Aorta (tissue), 5 donors: ENCODE measurements at regions not wholly inside any gene's neighbourhood (a gene's known extent, or its start where the extent isn't known, plus 50 kb on each side); places are given as distances from the start of the nearest gene placed in this dataset.

ENCODE experiments used
- ATAC-seq: fragments of 200-7000 bp; cut with Tn5 transposase; one replicate; pipeline ENCODE4 v1.9.1; 2022; ENCODE audit warnings: moderate library complexity; ENCODE audit not compliant: low FRiP score
- DNase-seq, 2 donors: peaks; one replicate each; pipeline ENCODE4 v3.0.0-alpha.2; 2020
- H3K27ac ChIP-seq, 2 donors: one replicate each; pipeline ENCODE4 v1.5.1; 2013; ENCODE audit warnings: low read length in 2 of 2, mild to moderate bottlenecking in 2 of 2, moderate library complexity in 2 of 2, control low read depth in 1 of 2, inconsistent platforms in 1 of 2, low read depth in 1 of 2
- H3K27me3 ChIP-seq, 2 donors: one replicate each; pipeline ENCODE4 v1.6.1; 2013; ENCODE audit warnings: control low read depth in 1 of 2, low read length in 1 of 2, mild to moderate bottlenecking in 1 of 2, moderate library complexity in 1 of 2; ENCODE audit not compliant: insufficient read depth in 2 of 2, control insufficient read depth in 1 of 2
- H3K36me3 ChIP-seq, 2 donors: one replicate each; pipeline ENCODE4 v1.6.1; 2013; ENCODE audit warnings: control low read depth in 1 of 2, low read length in 1 of 2, mild to moderate bottlenecking in 1 of 2; ENCODE audit not compliant: insufficient read depth in 2 of 2, control insufficient read depth in 1 of 2
- H3K4me1 ChIP-seq, 2 donors: one replicate each; pipeline ENCODE4 v1.6.1; 2013; ENCODE audit warnings: low read length in 2 of 2, control low read depth in 1 of 2, mild to moderate bottlenecking in 1 of 2, moderate library complexity in 1 of 2; ENCODE audit not compliant: insufficient read depth in 2 of 2, control insufficient read depth in 1 of 2
- H3K4me3 ChIP-seq, 2 donors: one replicate each; pipeline ENCODE4 v1.5.1; 2013; ENCODE audit warnings: low read length in 2 of 2, control low read depth in 1 of 2, mild to moderate bottlenecking in 1 of 2
- H3K9me3 ChIP-seq: one replicate; pipeline ENCODE4 v1.6.1; 2013; ENCODE audit warnings: mild to moderate bottlenecking, low read length; ENCODE audit not compliant: control insufficient read depth
- WGBS, 2 donors: extraction: QIAGEN DNeasy Blood & Tissue Kit; methylation state at CpG; one replicate each; pipeline ENCODE4 v1.1.7; 2013; 5-methylcytosine and 5-hydroxymethylcytosine counted together
- intact Hi-C, 2 donors: fragments of 100-400 bp; cut with DNase I; formaldehyde crosslinking; loops; one replicate each; pipeline versions ENCODE4 v1.14.2 to v1.15.0; 2022
- donor health status: healthy with polysubstance abuse.
- donor health status: Bipolar disorder and iron deficiency.
- donor health status: DM: no; HTN: no; CAD: no.
- donor health status: DM: no; HTN: no; CAD: no.
- donor health status: DM: yes; HTN: yes; CAD: no.

GRCh38 chrX:8105531-8105930 is 65.5 kb downstream of the VCX2 start:
- Histone ChIP-seq H3K4me3 (no peak overlapping the region), H3K9me3 (no peaks in the 10 kb centered on the region), H3K4me1 (no peaks in the 10 kb centered on the region), H3K36me3 (no peaks in the 10 kb centered on the region), H3K27ac (no peak overlapping the region), H3K27me3 (no peaks in the 10 kb centered on the region)
- ATAC-seq (no peak), DNase-seq (no peak)
- intact Hi-C loops: no loop called here

- no peaks in the 10 kb centered on the region for H3K27me3 ChIP-seq
- H3K9me3 ChIP-seq: no peaks in the 10 kb centered on the region
- H3K4me3 ChIP-seq: no peak overlapping the region
- H3K4me1 ChIP-seq: no peaks in the 10 kb centered on the region
- H3K36me3 ChIP-seq: no peaks in the 10 kb centered on the region
- no peak for ATAC-seq
- 68 to 79% methylated on average over 6 of the region's 6 CpGs for WGBS, 2 donors
- intact Hi-C loops: no loop called here
- no peak for DNase-seq
- H3K27ac ChIP-seq: no peak overlapping the region
Observed at GRCh38 chrX:8103655-8104054, 67.4 kb downstream of the VCX2 start.

- Histone ChIP-seq H3K36me3 (no peaks in the 10 kb centered on the region), H3K4me1 (no peaks in the 10 kb centered on the region), H3K9me3 (no peaks in the 10 kb centered on the region), H3K27ac (no peak overlapping the region), H3K27me3 (no peaks in the 10 kb centered on the region), H3K4me3 (no peak overlapping the region)
- no peak for ATAC-seq
- DNase-seq: no peak
- intact Hi-C loops: no loop called here
- 37 to 46% methylated on average over 6 of the region's 6 CpGs for WGBS, 2 donors
Observed at GRCh38 chrX:8091510-8091909, 79.6 kb downstream of the VCX2 start.

GRCh38 chrX:8090906-8091305 is 80.2 kb downstream of the VCX2 start:
- DNase-seq (no peak), ATAC-seq (no peak)
- H3K27me3 ChIP-seq: no peaks in the 10 kb centered on the region
- no peaks in the 10 kb centered on the region for H3K9me3 ChIP-seq
- H3K4me1 ChIP-seq: no peaks in the 10 kb centered on the region
- no peak overlapping the region for H3K27ac ChIP-seq
- no peaks in the 10 kb centered on the region for H3K36me3 ChIP-seq
- 64 to 68% methylated on average over 3 of the region's 3 CpGs for WGBS, 2 donors
- intact Hi-C loops: no loop called here
- H3K4me3 ChIP-seq: no peak overlapping the region

- no peak overlapping the region for H3K4me3 ChIP-seq
- no peaks in the 10 kb centered on the region for H3K9me3 ChIP-seq
- H3K27ac ChIP-seq: no peak overlapping the region
- no peak for ATAC-seq
- 95 to 99% methylated on average over 3 of the region's 3 CpGs for WGBS, 2 donors
- H3K4me1 ChIP-seq: no peaks in the 10 kb centered on the region
- DNase-seq: no peak
- no peaks in the 10 kb centered on the region for H3K27me3 ChIP-seq
- intact Hi-C loops: no loop called here
- H3K36me3 ChIP-seq: no peaks in the 10 kb centered on the region
Observed at GRCh38 chrX:8090482-8090881, 80.6 kb downstream of the VCX2 start.

GRCh38 chrX:8089141-8089540 is 81.9 kb downstream of the VCX2 start:
- H3K9me3 ChIP-seq: no peaks in the 10 kb centered on the region
- intact Hi-C loops: no loop called here
- ATAC-seq (no peak), DNase-seq (no peak)
- no peaks in the 10 kb centered on the region for H3K27me3 ChIP-seq
- H3K4me1 ChIP-seq: no peaks in the 10 kb centered on the region
- H3K36me3 ChIP-seq: no peaks in the 10 kb centered on the region
- WGBS, 2 donors: 78 to 84% methylated on average over 4 of the region's 4 CpGs
- H3K4me3 ChIP-seq: no peak overlapping the region
- H3K27ac ChIP-seq: no peak overlapping the region

- Histone ChIP-seq H3K4me1 (no peaks in the 10 kb centered on the region), H3K4me3 (no peak overlapping the region), H3K9me3 (no peaks in the 10 kb centered on the region), H3K36me3 (no peaks in the 10 kb centered on the region), H3K27me3 (no peaks in the 10 kb centered on the region), H3K27ac (no peak overlapping the region)
- ATAC-seq: no peak
- intact Hi-C loops: no loop called here
- WGBS, 2 donors: 13 to 14% methylated on average over 4 of the region's 4 CpGs
- DNase-seq: no peak
Observed at GRCh38 chrX:8084006-8084405, 87.1 kb downstream of the VCX2 start.

- H3K9me3 ChIP-seq: no peaks in the 10 kb centered on the region
- DNase-seq: no peak
- no peaks in the 10 kb centered on the region for H3K36me3 ChIP-seq
- intact Hi-C loops: no loop called here
- H3K4me3 ChIP-seq: no peak overlapping the region
- no peak for ATAC-seq
- no peaks in the 10 kb centered on the region for H3K4me1 ChIP-seq
- WGBS, 2 donors: 27 to 31% methylated on average over 3 of the region's 3 CpGs
- no peaks in the 10 kb centered on the region for H3K27me3 ChIP-seq
- no peak overlapping the region for H3K27ac ChIP-seq
Observed at GRCh38 chrX:8083286-8083685, 87.8 kb downstream of the VCX2 start.

GRCh38 chrX:8075636-8076035 is 95.4 kb downstream of the VCX2 start:
- intact Hi-C loops: no loop called here
- no peak for ATAC-seq

More at GRCh38 chrX:8075636-8076035, 95.4 kb downstream of the VCX2 start:
- no peaks in the 10 kb centered on the region for H3K4me1 ChIP-seq
- H3K4me3 ChIP-seq: no peak overlapping the region
- no peaks in the 10 kb centered on the region for H3K27me3 ChIP-seq
- DNase-seq: no peak
- H3K27ac ChIP-seq: no peak overlapping the region
- no peaks in the 10 kb centered on the region for H3K36me3 ChIP-seq
- H3K9me3 ChIP-seq: no peaks in the 10 kb centered on the region
